ENCODE measurements at regions not wholly inside any gene's neighbourhood (a gene's known extent, or its start where the extent isn't known, plus 50 kb on each side); places are given as distances from the start of the nearest gene placed in this dataset.

- TF ChIP-seq CTCF (IDR thresholded peaks at IDR 0.05) (no peak), POLR2A (IDR thresholded peaks at IDR 0.05) (no peak)
These were observed 137.3 kb upstream of the NANOS1 start for GRCh38 chr10:118892255-118892654.
